ENCODE measurements at regions not wholly inside any gene's neighbourhood (a gene's known extent, or its start where the extent isn't known, plus 50 kb on each side); places are given as distances from the start of the nearest gene placed in this dataset.
"Not testable (repeated sequence)": the region's sequence is repeated elsewhere in the genome, so short reads cannot be mapped to it uniquely, and the experiment has no call there.

GRCh38 chr14:34049790-34050189 lies 98.9 kb upstream of the EGLN3 start:
- no peak for TF ChIP-seq POLR2A (IDR thresholded peaks at IDR 0.05)
- TF ChIP-seq, protein P1, sequence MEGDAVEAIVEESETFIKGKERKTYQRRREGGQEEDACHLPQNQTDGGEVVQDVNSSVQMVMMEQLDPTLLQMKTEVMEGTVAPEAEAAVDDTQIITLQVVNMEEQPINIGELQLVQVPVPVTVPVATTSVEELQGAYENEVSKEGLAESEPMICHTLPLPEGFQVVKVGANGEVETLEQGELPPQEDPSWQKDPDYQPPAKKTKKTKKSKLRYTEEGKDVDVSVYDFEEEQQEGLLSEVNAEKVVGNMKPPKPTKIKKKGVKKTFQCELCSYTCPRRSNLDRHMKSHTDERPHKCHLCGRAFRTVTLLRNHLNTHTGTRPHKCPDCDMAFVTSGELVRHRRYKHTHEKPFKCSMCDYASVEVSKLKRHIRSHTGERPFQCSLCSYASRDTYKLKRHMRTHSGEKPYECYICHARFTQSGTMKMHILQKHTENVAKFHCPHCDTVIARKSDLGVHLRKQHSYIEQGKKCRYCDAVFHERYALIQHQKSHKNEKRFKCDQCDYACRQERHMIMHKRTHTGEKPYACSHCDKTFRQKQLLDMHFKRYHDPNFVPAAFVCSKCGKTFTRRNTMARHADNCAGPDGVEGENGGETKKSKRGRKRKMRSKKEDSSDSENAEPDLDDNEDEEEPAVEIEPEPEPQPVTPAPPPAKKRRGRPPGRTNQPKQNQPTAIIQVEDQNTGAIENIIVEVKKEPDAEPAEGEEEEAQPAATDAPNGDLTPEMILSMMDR (IDR thresholded peaks at IDR 0.05), result no peak
- WGBS, 4 donors, result 24 to 48% (median 38%) methylated on average over 5 of the region's 5 CpGs
- peaks cover 0 to 30% (median 15%) of the 10 kb centered on the region in 12 donors for H3K4me1 ChIP-seq
- peak in 1 of 4 donors; percentile 43 for ATAC-seq
- H3K27ac ChIP-seq, result no peak overlapping the region
- intact Hi-C loops (cut with DNase I), result loop anchor here in 4 of 10 donors (5.0 to 10.0 kb wide), 3 partner anchors 97 to 207 kb away; partner anchors contain the start of gene EGLN3 (in 1 of the 4)
- no peak overlapping the region for H3K4me3 ChIP-seq
- no peaks in the 10 kb centered on the region for H3K36me3 ChIP-seq
- no peak for DNase-seq
- no peaks in the 10 kb centered on the region for H3K27me3 ChIP-seq
- H3K9me3 ChIP-seq, result no peaks in the 10 kb centered on the region

- intact Hi-C loops (cut with DNase I); DNase-seq; H3K27ac ChIP-seq; H3K4me3 ChIP-seq; H3K9me3 ChIP-seq; ATAC-seq; H3K27me3 ChIP-seq; H3K36me3 ChIP-seq: not testable (repeated sequence)
- H3K4me1 ChIP-seq, result peaks cover 0 to 33% (median 14%) of the 10 kb centered on the region in 12 donors
- WGBS, 4 donors, result 96 to 98% (median 97%) methylated on average over 7 of the region's 7 CpGs
Measured at GRCh38 chr14:34049187-34049586, 98.3 kb upstream of the EGLN3 start.

- Histone ChIP-seq H3K36me3 (no peaks in the 10 kb centered on the region), H3K4me3 (no peak overlapping the region), H3K27me3 (no peaks in the 10 kb centered on the region), H3K27ac (no peak overlapping the region), H3K4me1 (peaks cover 0 to 25% (median 0%) of the 10 kb centered on the region in 12 donors), H3K9me3 (no peaks in the 10 kb centered on the region)
- intact Hi-C loops (cut with DNase I), result no loop called here
- TF ChIP-seq, protein P1 (IDR thresholded peaks at IDR 0.05), result no peak
- no peak for TF ChIP-seq POLR2A (IDR thresholded peaks at IDR 0.05)
- 91 to 96% (median 94%) methylated on average over 3 of the region's 3 CpGs for WGBS, 4 donors
- no peak for ATAC-seq
- no peak for DNase-seq
Measured at GRCh38 chr14:34046799-34047520, 96.1 kb upstream of the EGLN3 start.

DNA sequence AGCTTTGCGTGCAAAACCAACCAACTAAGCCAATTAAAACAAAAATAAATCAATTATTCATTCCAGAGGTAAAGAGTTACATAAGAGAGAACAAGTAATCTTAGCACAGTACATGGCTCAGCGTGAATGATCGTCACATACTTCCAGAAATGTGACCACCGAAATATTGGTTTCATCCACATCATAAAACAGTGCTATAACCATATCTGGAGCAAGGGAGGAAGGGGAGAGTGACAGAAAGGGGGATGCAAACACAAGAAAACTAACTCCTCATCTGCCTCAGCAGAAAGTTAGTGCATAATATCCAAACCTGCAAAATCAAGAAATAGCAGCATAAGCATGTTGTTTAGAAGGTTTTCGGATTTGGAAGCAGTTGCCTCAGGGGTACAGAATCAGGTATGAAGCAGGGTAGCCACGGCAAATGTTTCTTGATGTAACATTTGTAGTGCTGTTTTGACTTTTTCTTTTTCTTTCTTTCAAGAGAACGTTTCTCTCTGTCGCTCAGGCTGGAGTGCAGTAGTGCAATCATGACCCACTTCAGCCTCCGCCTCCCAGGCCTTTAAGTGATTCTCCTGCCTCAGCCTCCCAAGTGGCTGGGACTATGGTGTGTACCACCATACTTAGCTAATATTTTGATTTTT lies 93.9 kb upstream of the EGLN3 start:
- Histone ChIP-seq H3K27me3 (no peaks in the 10 kb centered on the region), H3K27ac (no peak overlapping the region), H3K4me3 (no peak overlapping the region), H3K36me3 (no peaks in the 10 kb centered on the region), H3K9me3 (no peaks in the 10 kb centered on the region), H3K4me1 (peaks cover 0 to 20% (median 0%) of the 10 kb centered on the region in 12 donors)
- ATAC-seq, result no peak
- no peak for DNase-seq
- intact Hi-C loops (cut with DNase I), result no loop called here
- WGBS, 4 donors, result 73 to 98% (median 92%) methylated on average over 4 to 9 of the region's 9 CpGs
- TF ChIP-seq POLR2A (IDR thresholded peaks at IDR 0.05), result no peak
- TF ChIP-seq, protein P1 (IDR thresholded peaks at IDR 0.05), result no peak

Measured in heart left ventricle (tissue), 16 donors.